Epidermal melanocyte (primary cell): ENCODE measurements at regions not wholly inside any gene's neighbourhood (a gene's known extent, or its start where the extent isn't known, plus 50 kb on each side); places are given as distances from the start of the nearest gene placed in this dataset.
"Not testable (repeated sequence)": the region's sequence is repeated elsewhere in the genome, so short reads cannot be mapped to it uniquely, and the experiment has no call there.

ENCODE experiments used
- DNase-seq: peaks from one replicate; pipeline ENCODE4 v3.0.0; 2011; ENCODE audit warnings: low spot score; ENCODE audit not compliant: insufficient read length

DNA sequence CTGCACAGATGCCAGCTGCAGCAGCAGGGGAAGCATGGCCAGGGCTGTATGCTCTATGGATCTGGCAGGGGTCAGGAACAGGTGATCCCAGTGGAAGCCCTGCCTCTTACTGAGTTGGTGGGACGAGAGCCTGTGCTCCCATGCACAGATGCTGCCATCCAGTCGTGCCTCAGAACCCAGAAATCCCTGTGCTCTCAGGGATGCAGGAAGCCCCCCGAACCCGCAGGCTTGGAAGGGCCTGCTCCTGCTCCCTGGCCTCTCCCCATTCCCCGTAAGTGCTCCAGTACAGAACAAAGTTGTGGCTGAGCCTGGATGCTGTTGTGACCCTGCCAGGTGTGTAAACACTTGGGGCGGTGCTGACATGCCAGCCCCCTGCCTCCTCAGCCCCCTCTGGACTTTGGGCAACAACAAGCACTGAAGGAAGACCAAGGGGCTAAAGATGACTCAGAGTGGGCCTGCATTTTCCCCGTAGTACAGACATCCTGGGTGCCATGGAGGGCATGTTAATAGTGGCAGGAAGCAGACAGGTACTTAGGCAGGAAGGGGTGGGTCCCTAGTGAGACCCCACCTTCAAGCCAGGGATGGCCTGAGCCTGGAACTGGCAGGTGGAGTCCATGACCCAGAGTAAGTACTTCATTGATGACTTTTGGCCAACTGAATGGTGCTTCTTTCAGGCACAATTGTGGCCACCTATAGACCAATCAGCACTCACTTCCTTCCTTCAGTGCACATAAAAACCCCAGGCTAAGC, 1640.7 kb downstream of the C4orf33 start:
- no peak for DNase-seq

DNA sequence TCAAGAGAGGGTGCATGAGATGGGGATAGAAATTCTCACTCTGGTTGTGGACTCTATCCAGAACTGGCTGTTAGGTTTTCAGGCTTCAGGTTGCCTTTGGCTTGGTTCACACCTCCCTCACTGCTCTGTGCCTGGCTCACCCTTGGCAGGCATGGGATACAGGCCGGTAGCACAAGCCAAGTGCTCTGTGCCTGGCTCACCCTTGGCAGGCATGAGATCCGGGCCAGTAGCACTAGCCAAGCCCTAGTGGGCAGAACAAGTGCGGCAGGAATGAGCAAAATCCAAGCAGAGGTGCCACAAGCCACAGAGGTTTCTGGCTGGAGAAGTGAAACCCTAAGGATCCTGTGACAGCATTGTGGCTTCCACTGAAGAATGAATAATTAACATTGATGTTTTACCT, 1642.3 kb downstream of the C4orf33 start:
- DNase-seq: no peak

GRCh38 chr4:130747842-130748241, 1651.9 kb downstream of the C4orf33 start:
- DNase-seq: no peak

DNA sequence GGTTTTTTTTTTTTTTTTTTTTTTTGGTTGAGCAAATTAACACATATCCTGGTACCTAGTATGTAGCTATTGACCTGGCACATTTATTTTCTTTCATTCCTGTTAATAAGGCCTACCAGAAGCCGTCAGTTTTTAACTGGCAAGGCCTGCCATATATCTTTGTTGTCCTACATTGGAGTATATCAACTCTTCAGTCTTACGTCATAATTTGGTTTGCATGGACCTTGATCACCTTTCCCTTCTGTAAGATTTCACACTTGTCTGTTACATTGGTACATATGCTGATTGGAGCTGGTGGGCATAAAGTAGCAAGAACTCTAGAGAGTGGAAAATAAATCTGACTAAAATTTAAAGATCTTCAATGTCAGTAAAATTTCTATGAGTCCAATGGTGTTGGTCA, 1658.0 kb downstream of the C4orf33 start:
- no peak for DNase-seq

DNA sequence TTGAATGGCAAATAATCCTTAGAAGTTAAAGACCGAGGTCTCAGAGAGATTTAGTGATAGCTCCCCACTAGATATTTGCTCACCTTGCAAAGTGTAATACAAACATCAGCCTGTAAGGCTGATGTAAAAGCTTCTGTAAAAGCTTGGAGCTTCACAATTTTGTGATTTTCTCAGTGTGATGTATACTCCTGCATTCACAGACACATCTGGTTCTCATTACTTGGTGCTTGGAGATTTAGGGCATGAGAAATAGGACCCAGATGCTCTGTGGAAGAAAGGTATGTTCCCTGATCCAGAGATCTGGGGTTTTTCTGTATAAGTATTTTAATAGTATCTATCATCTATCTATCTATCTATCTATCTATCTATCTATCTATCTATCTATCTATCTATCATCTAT, 1664.3 kb downstream of the C4orf33 start:
- no peak for DNase-seq

DNA sequence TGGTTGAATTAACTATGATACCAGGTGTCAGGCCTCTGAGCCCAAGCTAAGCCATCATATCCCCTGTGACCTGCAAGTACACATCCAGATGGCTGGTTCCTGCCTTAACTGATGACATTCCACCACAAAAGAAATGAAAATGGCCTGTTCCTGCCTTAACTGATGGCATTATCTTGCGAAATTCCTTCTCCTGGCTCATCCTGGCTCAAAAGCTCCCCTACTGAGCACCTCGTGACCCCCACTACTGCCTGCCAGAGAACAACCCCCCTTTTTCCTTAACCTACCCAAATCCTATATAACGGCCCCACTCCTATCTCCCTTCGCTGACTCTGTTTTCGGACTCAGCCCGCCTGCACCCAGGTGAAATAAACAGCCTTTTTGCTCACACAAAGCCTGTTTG, 1671.4 kb downstream of the C4orf33 start:
- DNase-seq: not testable (repeated sequence)

- not testable (repeated sequence) for DNase-seq
Observed at GRCh38 chr4:130772966-130773365, 1677.0 kb downstream of the C4orf33 start.

DNA sequence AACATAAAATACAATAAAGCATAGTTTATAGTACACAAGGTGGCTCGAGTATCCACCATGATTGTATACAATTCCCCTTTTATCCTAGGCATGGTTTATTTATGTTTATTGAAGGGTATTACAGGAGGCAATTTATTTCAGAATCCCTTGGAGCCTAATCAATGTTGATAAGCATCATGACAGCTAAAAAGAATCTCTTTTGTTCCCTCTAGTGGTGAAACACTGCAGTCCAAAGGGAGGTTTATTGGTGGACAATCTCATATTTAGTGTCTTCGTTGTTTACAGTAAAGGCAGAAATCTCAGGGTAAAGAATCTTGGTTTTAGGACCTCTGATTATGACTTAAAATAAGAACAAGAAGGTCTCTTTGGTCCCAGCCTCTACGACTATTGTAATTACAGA, 1712.5 kb downstream of the C4orf33 start:
- DNase-seq: no peak

DNA sequence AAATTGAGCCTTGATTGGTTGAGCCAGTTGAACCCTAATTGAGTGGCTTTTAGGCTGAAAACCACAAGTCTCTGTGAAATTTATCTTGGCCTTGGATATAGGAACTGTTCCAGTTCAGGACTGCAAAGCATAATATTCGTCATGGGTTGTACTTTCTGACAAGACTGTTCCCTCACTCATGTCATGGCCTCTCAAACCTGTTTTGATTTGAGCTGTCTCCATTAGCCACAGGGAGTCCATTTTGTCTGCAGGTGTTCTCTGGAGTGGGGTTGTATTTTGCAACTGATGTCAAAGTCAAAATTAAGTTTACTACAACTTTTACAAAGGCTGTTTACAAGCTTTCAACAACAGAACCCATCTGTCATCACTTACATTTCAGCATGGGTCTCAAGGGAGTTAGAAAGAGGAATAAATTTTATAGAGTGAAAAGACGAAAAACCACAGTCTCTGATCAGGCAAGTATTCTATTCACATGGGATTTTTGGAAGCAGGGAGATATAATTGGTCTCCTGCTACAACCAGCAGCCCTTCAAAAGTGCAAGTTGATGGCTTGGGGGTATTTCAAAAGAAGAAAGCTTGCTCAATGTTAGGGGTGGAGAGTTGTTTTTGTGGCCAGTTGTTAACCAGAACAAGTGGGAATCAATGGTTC, 1716.3 kb downstream of the C4orf33 start:
- DNase-seq: no peak

DNA sequence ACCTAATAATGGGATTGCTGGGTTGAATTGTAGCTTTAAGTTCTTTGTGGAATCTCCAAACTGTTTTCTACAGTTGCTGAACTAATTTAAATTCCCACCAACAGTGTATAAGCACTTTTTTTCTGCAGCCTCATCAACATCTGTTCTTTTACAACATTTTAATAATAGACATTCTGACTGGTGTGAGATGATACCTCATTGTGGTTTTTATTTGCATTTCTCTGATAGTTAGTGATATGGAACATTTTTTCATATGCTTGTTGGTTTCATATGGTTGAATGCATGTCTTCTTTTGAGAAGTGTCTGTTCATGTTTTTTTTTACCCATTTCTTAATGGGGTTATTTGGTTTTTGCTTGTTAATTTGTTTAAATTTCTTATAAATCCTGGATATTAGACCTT, 1718.9 kb downstream of the C4orf33 start:
- no peak for DNase-seq

DNA sequence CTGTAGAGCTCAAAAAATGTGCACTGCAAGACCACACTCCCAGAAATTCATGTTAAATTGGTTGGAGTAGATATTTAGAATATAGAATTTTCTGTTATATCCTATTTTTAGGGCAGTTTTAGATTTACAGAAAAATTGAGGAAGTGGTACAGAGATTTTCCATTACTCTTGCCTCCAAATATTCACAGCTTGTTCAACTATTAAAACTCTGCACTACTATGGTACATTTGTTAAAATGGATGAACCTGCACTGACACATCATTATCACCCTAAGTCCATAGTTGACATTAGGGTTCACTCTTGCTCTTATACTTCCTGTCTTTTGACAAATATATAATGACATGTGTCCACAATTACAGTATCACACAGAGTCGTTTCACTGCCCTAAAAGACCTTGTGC, 1724.5 kb downstream of the C4orf33 start:
- DNase-seq: no peak

GRCh38 chr4:130825284-130825683, 1729.3 kb downstream of the C4orf33 start:
- DNase-seq: no peak

DNA sequence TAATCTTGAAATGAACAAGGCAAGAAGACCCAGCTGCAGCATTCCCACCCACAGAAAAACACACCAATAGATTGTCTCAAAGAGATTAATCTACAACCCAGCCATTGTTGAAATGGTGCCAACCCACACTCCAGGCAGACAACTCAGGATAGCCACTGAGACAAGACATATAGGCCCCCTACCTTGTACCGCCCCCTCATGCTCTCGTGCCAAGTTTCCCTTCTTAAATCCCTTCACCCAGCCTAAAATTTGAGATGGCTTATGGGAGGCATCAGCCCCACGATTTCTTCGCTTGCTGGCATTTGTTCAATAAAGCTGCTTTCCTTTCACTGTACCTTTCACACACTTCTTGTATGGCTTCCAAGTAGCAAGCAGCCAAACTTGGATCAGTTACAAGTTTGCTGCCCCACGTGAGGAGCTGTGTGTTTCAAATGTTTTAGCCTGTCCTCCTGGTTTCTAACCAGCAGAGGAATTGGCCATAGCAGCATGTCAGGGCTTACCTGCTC, 1754.1 kb downstream of the C4orf33 start:
- DNase-seq: no peak

DNA sequence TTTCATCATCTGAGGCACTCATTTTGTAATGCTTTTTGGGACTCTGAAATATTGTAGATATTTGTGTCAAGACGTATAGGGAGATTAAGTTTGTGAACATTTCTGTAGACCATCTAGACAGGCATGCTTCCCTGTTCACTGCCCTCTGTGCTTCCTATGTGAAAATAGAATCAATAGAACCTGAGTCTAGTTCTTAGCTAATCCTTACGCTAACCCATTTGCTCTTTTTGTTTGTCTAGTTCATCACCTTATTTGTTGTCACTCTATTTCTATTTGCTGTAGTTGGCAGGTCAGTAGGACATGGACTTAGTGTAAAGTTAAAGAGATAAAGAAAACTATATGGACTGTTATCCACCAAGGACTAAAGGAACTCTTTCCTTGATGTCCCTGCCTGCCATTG, 1755.2 kb downstream of the C4orf33 start:
- no peak for DNase-seq

DNA sequence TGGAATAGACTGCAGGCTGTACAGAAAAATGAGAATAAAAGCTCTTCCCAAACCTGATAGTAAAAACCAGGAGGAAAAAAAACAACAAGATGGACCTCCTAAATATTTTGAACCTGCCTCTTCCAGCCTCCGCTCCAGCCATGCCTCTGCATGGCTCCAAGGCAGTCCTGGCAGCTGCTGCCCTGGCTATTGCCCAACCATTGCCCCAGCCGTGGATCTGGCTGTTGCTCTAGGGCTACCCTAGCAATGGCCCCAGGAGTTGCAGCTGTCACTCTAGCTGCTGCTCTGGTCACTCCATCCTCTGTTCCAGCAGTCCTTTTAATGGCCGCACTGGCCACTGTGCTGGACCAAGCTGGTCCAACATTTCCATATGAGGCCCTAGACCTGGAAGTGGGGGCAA, 1756.0 kb downstream of the C4orf33 start:
- DNase-seq: no peak

GRCh38 chr4:130855533-130855932, 1759.6 kb downstream of the C4orf33 start:
- no peak for DNase-seq

GRCh38 chr4:130859991-130860390, 1764.0 kb downstream of the C4orf33 start:
- DNase-seq: no peak

DNA sequence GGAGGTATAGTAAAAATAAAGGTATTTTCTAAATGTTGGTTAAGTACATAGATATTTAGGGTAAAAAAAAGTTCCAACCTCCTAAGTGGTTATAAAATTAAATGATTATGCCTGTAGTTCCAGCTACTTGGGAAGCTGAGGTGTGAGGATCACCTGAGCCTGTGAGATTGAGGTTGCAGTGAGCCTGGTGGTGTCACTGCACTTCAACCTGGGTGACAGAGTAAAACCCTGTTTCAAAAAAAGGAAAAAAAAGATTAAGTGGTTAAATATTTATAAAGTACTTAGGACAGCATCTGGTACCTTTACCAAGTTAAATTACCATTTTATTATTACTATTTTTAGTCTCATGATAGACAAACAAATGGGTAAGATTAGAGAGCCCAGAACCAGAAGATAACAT, 1801.0 kb downstream of the C4orf33 start:
- DNase-seq: no peak

- DNase-seq: no peak
Observed at GRCh38 chr4:130901321-130901720, 1805.4 kb downstream of the C4orf33 start.

- no peak for DNase-seq
Observed at GRCh38 chr4:130922955-130923354, 1827.0 kb downstream of the C4orf33 start.

- no peak for DNase-seq
Observed at GRCh38 chr4:130955520-130955919, 1859.6 kb downstream of the C4orf33 start.

DNA sequence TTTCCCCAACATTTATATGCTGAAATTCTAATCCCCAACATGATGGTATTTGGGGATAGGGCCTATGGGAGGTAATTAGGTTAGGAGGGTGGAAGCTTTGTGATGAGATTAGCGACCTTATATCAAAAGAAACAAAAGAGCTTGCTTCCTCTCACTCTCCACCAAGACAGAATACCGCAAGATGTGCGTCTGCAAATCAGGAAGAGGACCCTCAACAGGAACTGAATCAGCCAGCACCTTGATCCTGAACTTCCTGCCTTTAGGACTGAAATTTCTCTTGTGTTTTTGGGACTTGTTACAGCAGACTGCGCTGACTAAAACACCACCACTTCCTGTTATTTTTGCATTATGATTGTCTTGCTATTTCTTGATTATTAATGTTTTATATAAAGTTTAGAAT, 1889.4 kb downstream of the C4orf33 start:
- DNase-seq: no peak

- no peak for DNase-seq
Observed at GRCh38 chr4:130995988-130996387, 1900.0 kb downstream of the C4orf33 start.
